GM21619 (cell line): ENCODE measurements at regions not wholly inside any gene's neighbourhood (a gene's known extent, or its start where the extent isn't known, plus 50 kb on each side); places are given as distances from the start of the nearest gene placed in this dataset.

ENCODE experiments used
- ATAC-seq: cut with Tn5 transposase; IDR thresholded peaks from one replicate; pipeline ENCODE4 v1.9.1; 2021; ENCODE audit not compliant: unreplicated experiment

DNA sequence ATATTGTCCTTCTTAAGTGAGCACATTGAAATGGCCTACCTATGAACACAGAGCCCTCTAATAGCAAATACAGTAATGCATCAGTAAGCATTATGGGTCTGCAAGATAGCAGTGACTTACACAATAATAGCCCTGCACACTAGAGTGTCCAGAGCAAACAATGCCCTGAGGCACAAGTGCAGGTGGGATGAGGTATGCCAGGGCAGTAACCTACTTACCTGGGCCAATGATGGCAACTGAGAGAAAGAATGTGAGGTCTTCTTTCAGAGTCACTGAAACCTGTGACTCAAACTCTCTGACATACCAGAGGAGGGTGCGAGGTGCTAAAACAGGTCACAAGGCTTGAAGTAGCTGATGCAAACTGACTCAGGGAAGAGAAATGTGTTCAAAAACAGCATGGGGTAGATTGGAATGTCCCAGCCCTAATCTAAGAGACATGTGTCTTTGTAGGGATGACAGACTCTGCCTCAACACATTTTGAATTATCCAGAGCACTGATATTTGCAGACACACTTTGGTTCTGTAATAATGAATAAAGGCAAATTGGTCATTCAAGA is 168.5 kb upstream of the RUNX1 start:
- no peak for ATAC-seq

DNA sequence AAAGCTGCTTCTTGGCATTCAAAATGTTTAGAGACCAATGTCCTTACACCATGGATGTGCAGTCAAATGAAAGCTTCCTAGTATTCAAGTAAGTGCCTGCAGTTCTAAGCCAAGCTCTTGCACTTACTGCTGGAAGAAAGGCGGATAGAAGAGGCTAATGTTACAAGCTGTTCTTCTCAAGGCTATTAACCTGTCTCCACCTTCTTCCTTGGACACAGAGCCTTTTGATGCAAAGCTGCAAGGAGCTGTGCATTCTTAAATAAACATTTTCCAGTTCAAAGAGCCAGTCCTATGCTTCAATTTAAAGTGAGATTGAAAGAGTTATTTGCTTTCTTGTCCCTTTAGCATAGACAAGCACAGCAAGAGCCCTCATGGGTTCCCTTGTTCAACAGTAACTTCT is 167.9 kb upstream of the RUNX1 start:
- ATAC-seq = no peak

DNA sequence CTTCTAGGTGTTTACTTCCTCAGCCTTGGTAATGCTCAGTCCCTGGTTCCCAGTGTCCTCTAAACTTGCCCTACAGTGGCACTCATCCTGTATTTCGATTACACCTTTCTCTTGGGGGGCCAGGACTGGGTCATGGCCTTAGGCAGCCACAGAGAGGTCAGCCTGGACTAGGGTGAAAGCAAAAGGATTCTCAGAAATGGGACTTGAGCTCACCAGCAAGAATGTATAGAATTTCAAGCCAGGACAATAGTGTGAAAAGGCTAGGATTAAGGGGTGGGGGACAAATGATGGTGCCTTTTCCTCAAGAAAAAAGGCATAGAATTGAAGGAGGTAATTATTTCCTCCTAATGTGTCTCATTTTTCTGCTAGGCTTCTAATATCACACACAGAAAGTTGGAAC is 166.8 kb upstream of the RUNX1 start:
- ATAC-seq = no peak

DNA sequence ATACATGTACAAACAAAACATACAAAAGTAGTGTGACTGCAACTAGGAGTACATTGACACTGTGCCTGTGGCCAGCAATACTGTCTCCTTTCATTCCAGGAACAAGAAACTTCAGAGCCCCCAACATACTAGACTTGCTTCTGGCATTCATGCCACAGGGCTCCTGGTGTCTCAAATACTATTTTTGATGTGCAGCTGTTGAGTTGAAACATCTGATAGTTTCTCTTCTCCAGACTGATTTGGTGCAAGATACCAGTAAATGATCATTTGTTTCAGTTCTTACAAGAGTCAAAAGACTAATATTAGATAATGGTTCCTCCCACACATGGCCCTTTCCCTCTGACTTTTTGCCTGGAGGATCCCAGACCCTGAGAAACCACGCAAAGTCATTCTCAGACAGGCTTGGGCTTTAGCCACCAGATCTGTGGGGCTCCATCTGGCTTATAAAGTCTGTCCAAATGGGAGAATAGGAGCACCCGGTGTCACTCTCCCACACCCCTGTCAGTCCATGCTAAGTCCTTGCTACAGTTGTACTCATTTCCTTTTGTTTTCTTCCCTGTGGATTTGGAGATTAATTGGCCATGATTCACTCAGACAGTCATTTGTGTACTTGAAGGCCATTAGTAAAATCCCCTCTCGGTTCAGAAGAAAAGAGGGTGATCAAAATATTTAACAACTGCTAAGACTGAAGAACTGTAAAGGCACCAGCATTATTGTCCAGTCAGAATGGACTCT is 163.5 kb upstream of the RUNX1 start:
- ATAC-seq = no peak

DNA sequence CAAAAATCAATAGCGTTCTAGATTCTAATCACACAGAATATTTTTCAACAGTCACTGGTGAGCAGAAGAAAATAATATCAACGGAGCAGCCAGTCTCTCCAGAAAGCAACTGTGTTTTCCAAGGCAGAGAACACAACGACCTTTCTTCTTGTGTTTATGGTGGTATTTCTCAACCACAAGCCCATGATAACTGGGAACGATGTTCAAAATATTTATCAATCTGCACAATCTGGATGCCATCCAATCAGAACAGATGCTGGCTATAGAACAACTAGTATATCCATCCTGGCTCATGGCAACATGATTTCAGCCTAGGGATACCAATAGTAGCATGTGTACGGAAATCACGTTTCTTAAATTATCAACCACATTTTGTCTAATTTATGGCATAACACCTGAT is 162.7 kb upstream of the RUNX1 start:
- ATAC-seq = no peak

DNA sequence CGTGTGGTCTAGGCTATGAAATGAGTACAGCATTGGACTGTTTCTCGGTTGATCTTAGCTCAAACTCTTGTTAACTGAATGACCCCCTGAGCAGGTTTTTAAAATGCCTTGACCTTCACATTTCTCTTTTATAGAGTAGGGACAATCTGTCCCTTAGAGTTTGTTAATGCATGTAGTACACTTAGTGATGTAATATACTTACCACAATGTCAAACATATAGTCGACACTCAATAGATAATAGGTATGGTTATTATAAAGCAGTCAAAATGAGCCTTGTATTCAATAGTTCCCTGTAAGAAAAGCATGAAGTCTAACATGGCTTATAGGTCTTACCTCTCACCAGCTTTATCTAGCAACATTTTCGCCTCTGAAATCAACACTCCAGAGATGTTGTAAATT is 161.0 kb upstream of the RUNX1 start:
- ATAC-seq = no peak

DNA sequence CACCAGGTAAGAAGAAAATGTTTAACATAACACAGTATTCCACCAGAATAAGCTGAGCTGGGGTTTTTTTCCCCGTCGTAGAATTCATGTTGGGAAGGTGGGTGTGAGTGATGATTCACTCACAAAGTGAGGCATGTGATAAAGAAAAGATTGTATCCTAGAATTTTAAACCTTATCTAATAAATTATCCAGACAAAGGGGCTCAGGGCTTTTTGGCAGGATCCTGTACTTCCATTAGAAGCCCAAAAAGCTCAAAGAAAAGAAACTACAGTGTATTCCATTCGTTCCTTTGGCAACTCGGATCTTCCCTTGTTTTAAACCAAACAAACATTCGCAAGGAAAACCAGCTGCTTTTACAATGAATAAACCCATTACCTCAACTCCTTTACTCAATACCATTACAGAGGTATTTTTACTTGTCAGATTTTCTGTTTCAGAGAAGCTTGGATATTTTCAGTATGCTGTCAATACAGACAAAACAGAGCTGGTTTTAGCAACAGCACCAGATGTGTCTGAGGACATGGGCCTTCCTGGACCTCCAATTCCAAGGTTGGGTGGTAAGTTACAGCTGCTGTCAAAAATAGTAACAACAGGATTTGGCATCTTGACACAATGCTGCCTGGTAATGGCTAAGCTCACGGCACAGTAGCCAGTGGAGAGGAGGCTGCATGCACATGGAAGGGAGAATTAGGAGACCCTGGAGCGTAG is 159.9 kb upstream of the RUNX1 start:
- ATAC-seq = no peak

DNA sequence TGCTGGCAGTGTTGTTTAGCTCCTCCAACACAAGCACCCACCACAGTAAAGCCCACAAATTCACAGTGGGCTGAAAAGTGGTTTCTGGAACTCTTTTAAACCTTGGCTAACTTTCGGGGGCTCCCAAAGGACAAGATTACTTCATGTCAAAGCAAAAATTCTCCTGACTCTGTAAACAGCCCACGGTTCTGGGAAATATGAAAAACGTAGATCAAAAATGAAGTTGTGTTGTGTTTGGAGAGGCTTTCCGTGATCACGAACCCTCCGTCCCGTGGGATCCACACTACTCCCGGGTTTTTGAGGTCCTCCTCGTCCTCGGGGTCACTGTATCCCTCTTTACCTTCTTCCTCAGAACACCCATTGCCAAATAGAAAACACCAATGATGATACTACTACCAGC is 159.0 kb upstream of the RUNX1 start:
- ATAC-seq = no peak

DNA sequence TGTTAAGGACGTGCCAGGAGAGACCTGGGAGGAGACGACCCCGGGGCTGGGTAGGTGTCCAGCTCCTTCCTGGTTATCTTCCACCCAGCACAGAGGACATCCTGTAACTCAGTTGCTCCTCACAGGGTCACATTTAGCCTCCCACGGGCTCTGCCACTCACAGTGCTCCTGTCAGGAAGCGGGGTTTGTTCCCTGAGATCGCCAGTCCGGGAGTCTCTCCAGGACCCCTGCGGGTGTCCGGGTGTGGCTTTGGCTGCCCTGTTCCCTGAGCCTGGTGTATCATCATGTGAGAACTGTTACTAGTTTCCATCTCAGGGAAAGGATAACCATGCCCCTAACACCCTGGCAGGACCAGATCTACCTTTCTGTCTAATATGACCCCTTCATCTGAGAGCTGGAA is 158.2 kb upstream of the RUNX1 start:
- ATAC-seq = no peak

DNA sequence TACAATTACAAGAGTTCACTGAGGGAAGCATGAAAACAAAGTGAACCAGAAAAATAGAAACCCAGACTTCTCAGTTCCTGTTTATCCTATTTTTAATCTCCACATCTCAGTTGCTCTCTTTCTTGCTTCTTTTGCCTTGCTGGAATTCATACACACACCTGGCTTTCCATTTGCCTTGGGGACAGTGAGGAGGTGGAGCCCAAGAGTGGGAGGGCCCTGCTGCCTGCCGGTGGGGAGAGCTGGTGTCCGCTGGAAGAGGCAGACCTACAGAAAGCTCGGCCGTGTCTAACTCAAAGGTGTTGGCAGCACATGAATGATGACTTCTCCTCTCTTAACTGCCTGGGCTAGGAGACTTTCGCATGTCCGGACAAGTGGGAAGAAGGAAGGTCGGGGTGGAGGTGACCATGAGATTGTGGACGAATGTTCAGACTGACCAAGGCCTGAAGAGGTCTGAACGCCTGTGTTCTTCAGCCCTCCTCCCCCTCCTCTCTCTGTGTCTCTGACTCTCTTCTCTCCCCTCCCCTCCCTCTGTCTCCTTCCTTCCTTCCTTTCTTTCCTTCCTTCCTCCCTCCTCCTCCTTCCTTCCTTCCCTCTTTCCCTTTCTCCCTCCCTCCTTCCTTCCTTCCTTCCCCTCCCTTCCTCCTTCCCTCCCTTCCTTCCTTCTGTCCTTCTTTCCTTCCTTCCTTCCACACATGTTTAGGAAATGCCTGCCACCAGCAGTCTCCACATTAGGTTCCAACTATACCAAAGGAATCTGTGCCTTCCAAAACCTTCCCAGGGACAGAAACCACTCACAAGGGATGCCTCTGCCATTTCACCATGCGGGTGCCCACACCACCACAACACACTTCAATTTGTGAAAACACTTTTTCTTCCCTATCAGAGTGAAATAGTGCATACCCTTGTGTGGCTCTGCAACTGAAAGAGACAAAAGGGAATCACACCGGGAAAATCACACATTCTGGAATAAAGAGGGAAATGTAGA is 157.3 kb upstream of the RUNX1 start:
- ATAC-seq = no peak

DNA sequence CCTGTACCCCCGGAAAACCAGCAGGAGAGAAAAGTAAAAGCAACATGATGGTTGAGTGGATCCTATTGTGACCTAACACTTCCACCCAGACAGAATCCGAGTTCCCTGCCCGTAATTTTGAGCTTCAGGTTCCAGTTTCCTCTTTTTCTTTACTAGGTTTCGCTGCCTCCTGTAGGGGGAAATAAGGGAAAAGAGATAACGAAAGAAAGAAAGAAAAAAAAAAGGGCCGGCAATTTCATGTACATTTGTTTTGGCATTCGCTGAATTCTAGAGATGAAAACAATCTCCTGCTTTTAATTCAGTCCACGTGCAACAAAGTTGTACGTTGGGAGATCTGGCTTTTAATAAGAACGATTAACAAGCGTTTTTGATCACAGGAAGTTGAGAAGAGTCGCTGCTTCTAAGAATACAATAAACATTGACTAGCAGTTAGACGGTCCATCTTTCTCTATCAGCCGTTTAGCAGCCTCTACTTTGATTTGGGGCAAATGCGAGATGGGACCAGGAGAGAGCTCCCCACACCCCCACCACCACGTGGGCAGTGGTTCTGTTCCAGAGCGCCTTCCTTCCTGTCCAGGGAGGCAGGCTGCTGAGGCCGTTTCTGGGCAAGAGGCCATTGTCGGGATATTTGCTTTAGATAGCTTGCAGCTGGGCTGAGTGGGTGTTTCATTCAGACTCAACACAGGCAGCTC is 155.9 kb upstream of the RUNX1 start:
- ATAC-seq = no peak

DNA sequence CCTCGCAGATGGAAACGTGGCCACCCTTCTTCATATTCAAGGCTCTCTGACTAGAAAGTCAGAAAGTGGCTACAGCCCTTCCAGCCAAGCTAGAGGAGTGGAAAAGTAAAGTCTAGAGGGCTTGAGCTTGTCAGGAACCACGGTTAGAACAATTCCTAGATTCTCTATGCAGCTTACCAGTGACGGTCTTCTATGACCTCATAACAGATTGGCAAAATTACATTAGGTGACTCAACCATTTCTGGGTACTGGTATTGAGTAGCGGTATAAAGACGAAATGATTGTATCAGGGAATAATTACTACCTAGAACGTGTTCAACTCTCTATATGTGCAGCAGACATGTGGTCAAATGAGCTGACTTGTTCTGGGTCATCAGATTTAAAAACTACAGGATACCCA is 155.0 kb upstream of the RUNX1 start:
- ATAC-seq = no peak

DNA sequence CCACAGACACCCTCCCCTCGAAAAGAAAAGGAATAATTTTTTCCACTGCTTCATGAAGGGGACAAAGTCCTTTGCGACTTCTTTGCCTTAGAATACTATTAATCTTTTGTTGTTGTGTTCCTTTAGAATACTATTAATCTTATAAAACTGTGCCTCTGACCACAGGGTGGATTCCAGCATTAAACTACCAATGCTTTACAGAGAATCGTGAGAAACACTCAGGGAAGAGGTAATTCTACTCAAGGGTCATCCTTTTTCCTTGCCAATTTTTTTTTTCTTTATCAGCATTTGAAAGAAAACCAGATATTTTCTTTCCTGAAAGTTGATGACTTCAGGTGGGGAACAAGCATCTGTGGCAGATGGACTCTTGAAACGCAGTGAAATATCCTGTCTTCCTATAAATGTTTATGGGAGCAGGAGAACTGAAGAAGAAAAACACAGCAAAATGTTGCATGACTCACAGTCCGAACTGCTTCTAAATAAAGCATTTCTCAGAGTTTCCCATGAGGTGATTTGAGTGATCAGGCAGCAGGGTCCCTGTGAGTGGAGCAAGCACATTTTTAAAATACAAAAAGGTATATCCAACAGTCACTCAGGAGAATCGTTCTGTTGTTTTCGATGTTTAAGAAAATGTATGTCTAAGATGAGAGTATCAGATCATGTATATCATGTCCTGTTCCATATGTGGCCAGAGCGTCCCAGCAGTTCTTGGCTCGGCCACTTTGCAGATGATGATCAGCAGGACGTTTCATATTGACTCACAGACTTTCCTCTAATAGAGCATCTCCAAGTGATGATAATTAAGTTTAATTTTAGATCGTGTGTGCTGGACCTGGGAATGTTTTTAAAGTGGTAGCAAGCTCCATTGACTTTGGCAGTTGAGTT is 154.2 kb upstream of the RUNX1 start:
- no peak for ATAC-seq

DNA sequence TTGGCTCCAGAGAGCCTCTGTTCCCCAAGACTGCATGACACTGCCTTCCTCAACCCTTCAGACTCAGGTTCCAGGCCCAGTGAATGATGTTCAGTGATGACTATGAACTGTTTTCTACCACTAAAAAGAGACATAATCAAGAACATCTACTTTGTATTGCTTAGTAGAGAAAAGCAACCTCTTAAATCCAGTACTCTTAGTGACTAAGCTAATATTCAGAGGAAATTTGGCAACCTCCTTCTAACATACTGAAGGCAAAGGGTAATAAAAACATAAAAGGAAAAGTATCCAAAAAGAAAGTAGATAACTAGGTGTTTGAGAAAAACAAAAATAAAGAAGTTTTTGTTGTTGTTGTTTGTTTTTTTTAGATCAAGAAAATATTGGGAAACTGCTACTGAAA is 153.3 kb upstream of the RUNX1 start:
- no peak for ATAC-seq

DNA sequence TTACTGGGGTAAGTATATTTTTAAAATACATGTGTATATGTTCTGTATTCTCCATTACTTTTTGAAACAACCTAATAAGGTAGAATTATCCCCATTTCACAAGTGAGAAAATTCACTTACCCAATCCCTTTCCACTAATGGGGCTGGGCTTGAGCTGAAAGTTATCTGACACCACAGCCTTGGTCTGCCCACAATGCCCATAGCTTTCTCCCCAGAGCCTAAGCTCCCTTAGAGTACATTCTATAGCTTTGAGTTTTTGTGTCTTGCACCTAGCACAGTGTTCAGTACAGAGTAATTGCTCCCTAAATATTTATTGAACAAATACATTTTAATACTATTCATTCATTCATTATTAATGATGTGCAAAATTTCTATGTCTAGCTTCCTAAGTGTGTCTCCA is 152.7 kb upstream of the RUNX1 start:
- ATAC-seq = no peak

DNA sequence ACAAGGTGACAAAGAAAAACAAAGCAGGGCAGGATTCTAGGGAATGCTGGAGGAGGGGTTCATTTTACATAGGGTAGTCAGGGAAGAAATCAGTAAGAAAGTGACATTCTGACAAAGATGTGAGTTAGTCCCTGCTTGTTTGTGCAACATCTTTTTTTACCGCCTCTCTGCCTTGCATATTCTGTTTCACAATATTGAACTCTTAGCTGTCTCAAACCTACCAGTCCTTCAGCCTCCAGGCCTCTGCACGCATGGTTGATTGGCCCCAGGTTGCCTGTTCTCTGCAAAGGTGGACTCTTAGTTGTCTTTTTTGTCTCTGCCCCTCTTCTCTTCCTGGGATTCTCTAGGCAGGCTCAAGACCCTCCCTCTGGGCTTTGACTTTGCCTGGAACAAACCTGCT is 152.2 kb upstream of the RUNX1 start:
- ATAC-seq = no peak

DNA sequence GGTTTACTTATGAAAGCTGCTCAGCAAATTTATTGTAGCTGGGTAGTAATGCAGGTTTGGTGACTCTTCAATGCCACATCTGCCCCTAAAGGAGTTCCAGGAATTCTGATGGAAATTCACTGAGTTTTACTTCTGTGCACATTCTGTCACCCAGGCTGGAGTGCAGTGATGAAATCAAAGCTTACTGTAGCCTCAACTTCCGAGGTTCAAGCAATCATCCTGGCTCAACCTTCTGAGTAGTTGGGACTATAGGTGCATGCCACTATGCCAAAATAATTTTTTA is 150.6 kb upstream of the RUNX1 start:
- ATAC-seq = no peak

DNA sequence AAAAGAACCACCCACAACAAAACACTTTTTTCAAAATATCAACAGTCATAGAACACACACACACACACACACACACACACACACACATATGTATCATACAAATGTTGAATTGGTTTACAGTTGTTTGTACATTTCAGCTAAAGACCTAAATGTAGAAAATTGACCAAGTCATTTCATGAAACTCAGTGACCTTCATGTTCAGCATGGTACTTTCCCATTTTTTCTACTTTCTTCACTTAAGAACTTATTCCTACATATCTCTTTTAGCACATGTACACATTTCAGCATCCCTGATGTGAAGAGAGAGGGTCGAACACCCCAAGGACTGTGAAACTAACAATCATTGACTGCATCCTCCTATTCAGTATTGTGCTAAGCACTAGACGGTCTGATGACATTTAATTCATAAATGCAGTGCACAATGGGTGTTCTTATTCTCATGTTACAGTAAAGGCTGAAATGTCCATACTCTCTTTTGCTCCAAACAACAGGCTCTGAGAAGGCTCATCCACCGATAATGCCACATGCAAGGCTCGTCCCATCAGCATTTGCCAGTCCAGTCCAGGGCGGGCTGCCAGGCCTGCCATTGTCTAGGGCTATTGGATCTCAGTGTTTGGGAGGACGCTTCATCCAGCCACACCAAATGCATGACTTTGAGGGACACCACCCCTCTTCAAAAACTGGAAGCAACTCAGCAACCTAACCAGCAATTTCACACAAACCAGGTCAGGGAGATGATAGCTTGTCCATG is 150.1 kb upstream of the RUNX1 start:
- ATAC-seq = no peak

DNA sequence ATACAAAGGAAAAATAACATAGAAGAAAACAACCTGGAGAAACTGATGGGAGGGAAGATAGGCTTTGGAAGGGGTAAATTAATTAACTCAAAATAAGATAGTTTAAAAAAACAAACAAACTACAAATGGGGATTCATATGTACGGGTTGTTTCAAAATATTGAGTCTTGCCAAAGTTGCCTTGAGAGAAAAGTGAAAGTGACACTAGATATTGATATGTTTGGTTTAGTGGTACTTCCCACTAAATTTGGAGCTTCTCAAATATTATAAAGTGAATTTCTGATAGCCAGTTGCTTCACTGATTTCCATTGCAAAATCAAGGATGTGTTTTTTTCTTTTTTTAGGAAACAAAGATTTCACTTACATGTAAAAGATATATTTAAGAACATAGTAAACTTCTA is 149.5 kb upstream of the RUNX1 start:
- no peak for ATAC-seq
